GM21381 (cell line): ENCODE measurements at regions not wholly inside any gene's neighbourhood (a gene's known extent, or its start where the extent isn't known, plus 50 kb on each side); places are given as distances from the start of the nearest gene placed in this dataset.

Experiments used
- ATAC-seq: cut with Tn5 transposase; IDR thresholded peaks from one replicate; pipeline ENCODE4 v1.9.1; 2021; ENCODE audit warnings: mild to moderate bottlenecking, moderate library complexity; ENCODE audit not compliant: unreplicated experiment

- ATAC-seq, result no peak
Measured at GRCh38 chr14:76927971-76928700, 100.4 kb downstream of the IRF2BPL start.

- ATAC-seq, result no peak
Measured at GRCh38 chr14:76926521-76927251, 100.5 kb downstream of the LRRC74A start.

- ATAC-seq, result no peak
Measured at GRCh38 chr14:76925097-76925441, 98.9 kb downstream of the LRRC74A start.

- ATAC-seq, result no peak
Measured at GRCh38 chr14:76924371-76925096, 98.3 kb downstream of the LRRC74A start.

GRCh38 chr14:76923431-76924370 lies 97.5 kb downstream of the LRRC74A start:
- no peak for ATAC-seq

- ATAC-seq, result no peak
Measured at GRCh38 chr14:76922584-76922983, 96.4 kb downstream of the LRRC74A start.

- no peak for ATAC-seq
Measured at GRCh38 chr14:76922092-76922491, 95.9 kb downstream of the LRRC74A start.

GRCh38 chr14:76921088-76921399 lies 94.8 kb downstream of the LRRC74A start:
- no peak for ATAC-seq

- no peak for ATAC-seq
Measured at GRCh38 chr14:76920331-76921087, 94.3 kb downstream of the LRRC74A start.

GRCh38 chr14:76919431-76920330 lies 93.5 kb downstream of the LRRC74A start:
- no peak for ATAC-seq
